Bronchial epithelial cell (primary cell): ENCODE measurements at regions not wholly inside any gene's neighbourhood (a gene's known extent, or its start where the extent isn't known, plus 50 kb on each side); places are given as distances from the start of the nearest gene placed in this dataset.

Experiments
- DNase-seq: peaks from one replicate; pipeline ENCODE4 v3.0.0-alpha.2; 2010; ENCODE audit warnings: low read depth
- FAIRE-seq: peaks from 2 replicates; lab custom pipeline; 2011; peaks lifted over from hg19 to GRCh38; lab: Jason Lieb, UNC
- H3K27me3 ChIP-seq: 2 replicates; pipeline ENCODE4 v1.5.1; 2011; ENCODE audit warnings: low read length; ENCODE audit not compliant: control insufficient read depth, insufficient read depth
- H3K36me3 ChIP-seq: 2 replicates; pipeline ENCODE4 v1.5.1; 2011; ENCODE audit warnings: low read length; ENCODE audit not compliant: control insufficient read depth, insufficient read depth
- H3K4me3 ChIP-seq: 2 replicates; pipeline ENCODE4 v1.5.1; 2011; ENCODE audit warnings: mild to moderate bottlenecking, low read depth, low read length, control low read depth
- CTCF ChIP-seq: IDR thresholded peaks from 2 replicates; pipeline ENCODE4 v1.5.1; 2011; ENCODE audit warnings: mild to moderate bottlenecking, moderate library complexity, low read length, control low read depth, inconsistent platforms; ENCODE audit not compliant: insufficient read depth, severe bottlenecking

- FAIRE-seq (no peak), DNase-seq (no peak)
- H3K36me3 ChIP-seq: no peaks in the 10 kb centered on the region
These were observed 138.7 kb upstream of the ZNF648 start for GRCh38 chr1:182200025-182200812.

GRCh38 chr1:182198006-182198605 lies 136.6 kb upstream of the ZNF648 start:
- DNase-seq (peak; percentile 57), FAIRE-seq (no peak)
- Histone ChIP-seq H3K36me3 (no peaks in the 10 kb centered on the region), H3K27me3 (no peaks in the 10 kb centered on the region), H3K4me3 (no peak overlapping the region)
- peak; percentile 42 for TF ChIP-seq CTCF

More at GRCh38 chr1:182200025-182200812, 138.7 kb upstream of the ZNF648 start:
- no peaks in the 10 kb centered on the region for H3K27me3 ChIP-seq
- TF ChIP-seq CTCF: no peak
- H3K4me3 ChIP-seq: no peak overlapping the region

GRCh38 chr1:182196897-182197870 lies 135.7 kb upstream of the ZNF648 start:
- no peak for DNase-seq
- no peak for FAIRE-seq
- no peaks in the 10 kb centered on the region for H3K36me3 ChIP-seq
- H3K27me3 ChIP-seq: no peaks in the 10 kb centered on the region
- no peak overlapping the region for H3K4me3 ChIP-seq
- TF ChIP-seq CTCF: no peak

GRCh38 chr1:182195733-182196132 lies 134.2 kb upstream of the ZNF648 start:
- Histone ChIP-seq H3K27me3 (no peaks in the 10 kb centered on the region), H3K36me3 (no peaks in the 10 kb centered on the region), H3K4me3 (no peak overlapping the region)
- FAIRE-seq (no peak), DNase-seq (no peak)
- no peak for TF ChIP-seq CTCF

- TF ChIP-seq CTCF: no peak
- H3K4me3 ChIP-seq: no peak overlapping the region
- peak; percentile 18 for FAIRE-seq
- DNase-seq: peak; percentile 13
- no peaks in the 10 kb centered on the region for H3K36me3 ChIP-seq
- no peaks in the 10 kb centered on the region for H3K27me3 ChIP-seq
These were observed 132.5 kb upstream of the ZNF648 start for GRCh38 chr1:182193908-182194550.
